MCF 10A (cell line): ENCODE measurements at regions not wholly inside any gene's neighbourhood (a gene's known extent, or its start where the extent isn't known, plus 50 kb on each side); places are given as distances from the start of the nearest gene placed in this dataset.
A peak's percentile ranks its signal among the peaks of the same experiment; 100 is the strongest.

Experiments
- BruUV-seq: library from RNA; stranded (reverse); fragments of 400-500 nt; replicated peaks from 2 replicates; lab custom pipeline; 2021; lab: Mats Ljungman, UMichigan
- CTCF ChIA-PET: fragments of 300-600 bp; sonication (Branson Sonifier 250); formaldehyde crosslinking; extraction: SDS; loops from one replicate; lab custom pipeline; 2021; ENCODE audit warnings: antibody characterized with exemption, inconsistent platforms; lab: Yijun Ruan, JAX
- POLR2A ChIA-PET: fragments of 300-600, 350-650 bp; sonication (Branson Sonifier 250); formaldehyde crosslinking; extraction: SDS; loops from one replicate; lab custom pipeline; 2020; ENCODE audit warnings: antibody characterized with exemption, inconsistent platforms; lab: Yijun Ruan, JAX
- DNase-seq: peaks from one replicate; pipeline ENCODE4 v3.0.0-alpha.2; 2018; ENCODE audit not compliant: unreplicated experiment
- H3K27ac Mint-ChIP-seq: one replicate; pipeline ENCODE4 v1.8.0; 2022; ENCODE audit warnings: mild to moderate bottlenecking, low read depth, mixed read lengths; ENCODE audit not compliant: unreplicated experiment
- H3K27me3 Mint-ChIP-seq: one replicate; pipeline ENCODE4 v1.8.0; 2022; ENCODE audit warnings: mixed read lengths; ENCODE audit not compliant: insufficient read depth, unreplicated experiment
- H3K36me3 Mint-ChIP-seq: one replicate; pipeline ENCODE4 v1.8.0; 2022; ENCODE audit warnings: mild to moderate bottlenecking, moderate library complexity, mixed read lengths; ENCODE audit not compliant: insufficient read depth, unreplicated experiment
- H3K4me1 Mint-ChIP-seq: one replicate; pipeline ENCODE4 v1.8.0; 2022; ENCODE audit warnings: mixed read lengths; ENCODE audit not compliant: insufficient read depth, unreplicated experiment
- H3K4me3 Mint-ChIP-seq: one replicate; pipeline ENCODE4 v1.8.0; 2022; ENCODE audit warnings: mild to moderate bottlenecking, moderate library complexity, mixed read lengths; ENCODE audit not compliant: unreplicated experiment
- H3K9me3 Mint-ChIP-seq: one replicate; pipeline ENCODE4 v1.8.0; 2022; ENCODE audit warnings: mixed read lengths; ENCODE audit not compliant: unreplicated experiment
- CTCF ChIP-seq: fragments of 200-600 bp; IDR thresholded peaks from one replicate; pipeline ENCODE4 v1.8.0; 2022; ENCODE audit warnings: antibody characterized with exemption, mild to moderate bottlenecking; ENCODE audit not compliant: unreplicated experiment
- intact Hi-C: fragments of 100-400 bp; cut with micrococcal nuclease; formaldehyde crosslinking; loops from 2 replicates; pipeline ENCODE4 v1.14.1; 2022

- peak overlapping the region; percentile 63 for H3K27ac Mint-ChIP-seq
- ChIA-PET CTCF (interaction anchor here (0.6 to 1.8 kb wide), 17 partner anchors 10 to 460 kb away, joined by 3 to 8 read pairs (median 3); partner anchors contain the start of genes KLLN and PTEN), POLR2A (interaction anchor here (0.6 to 4.5 kb wide), 21 partner anchors 9 to 1013 kb away, joined by 3 to 64 read pairs (median 4); partner anchors contain the start of genes ATAD1, KLLN and PTEN)
- peaks cover 66% of the 10 kb centered on the region for H3K4me1 Mint-ChIP-seq
- no peaks in the 10 kb centered on the region for H3K36me3 Mint-ChIP-seq
- no peaks in the 10 kb centered on the region for H3K9me3 Mint-ChIP-seq
- TF ChIP-seq CTCF, result no peak
- H3K27me3 Mint-ChIP-seq, result no peaks in the 10 kb centered on the region
- BruUV-seq, result no TSS peak
- intact Hi-C loops, result no loop called here
- peak; percentile 80 for DNase-seq
- H3K4me3 Mint-ChIP-seq, result no peak overlapping the region
Observed at GRCh38 chr10:88091490-88092061, 228.2 kb downstream of the PTEN start.

- no peaks in the 10 kb centered on the region for H3K27me3 Mint-ChIP-seq
- H3K4me1 Mint-ChIP-seq, result peaks cover 62% of the 10 kb centered on the region
- no peaks in the 10 kb centered on the region for H3K36me3 Mint-ChIP-seq
- POLR2A ChIA-PET, result interaction anchor here (1.0 to 4.5 kb wide), 12 partner anchors 10 to 294 kb away, joined by 3 to 64 read pairs (median 5); partner anchors contain the start of genes ATAD1, KLLN and PTEN
- H3K9me3 Mint-ChIP-seq, result no peaks in the 10 kb centered on the region
- TF ChIP-seq CTCF, result no peak
- DNase-seq, result no peak
- BruUV-seq, result no TSS peak
- no peak overlapping the region for H3K4me3 Mint-ChIP-seq
- intact Hi-C loops, result no loop called here
- CTCF ChIA-PET, result interaction anchor here (0.7 to 1.8 kb wide), 7 partner anchors 36 to 333 kb away, joined by 3 to 8 read pairs (median 3); partner anchors contain the start of genes KLLN and PTEN
- H3K27ac Mint-ChIP-seq, result peak overlapping the region; percentile 8
Observed at GRCh38 chr10:88092265-88092664, 228.8 kb downstream of the PTEN start.

- H3K4me3 Mint-ChIP-seq, result no peak overlapping the region
- peaks cover 57% of the 10 kb centered on the region for H3K4me1 Mint-ChIP-seq
- no peaks in the 10 kb centered on the region for H3K27me3 Mint-ChIP-seq
- H3K9me3 Mint-ChIP-seq, result no peaks in the 10 kb centered on the region
- BruUV-seq, result no TSS peak
- ChIA-PET POLR2A (interaction anchor here (1.7 to 2.4 kb wide), 4 partner anchors 11 to 223 kb away, joined by 5 to 24 read pairs (median 14); no protein-coding TSS in a partner anchor), CTCF (interaction anchor here (1.2 kb wide), 1 partner anchor 297 kb away, joined by 3 read pairs; no protein-coding TSS in a partner anchor)
- H3K27ac Mint-ChIP-seq, result no peak overlapping the region
- DNase-seq, result no peak
- no peaks in the 10 kb centered on the region for H3K36me3 Mint-ChIP-seq
- intact Hi-C loops, result no loop called here
- TF ChIP-seq CTCF, result no peak
Observed at GRCh38 chr10:88092973-88093372, 229.5 kb downstream of the PTEN start.

- no peak for DNase-seq
- intact Hi-C loops, result no loop called here
- BruUV-seq, result no TSS peak
- Mint-ChIP-seq H3K27me3 (no peaks in the 10 kb centered on the region), H3K27ac (no peak overlapping the region), H3K9me3 (no peaks in the 10 kb centered on the region), H3K4me3 (no peak overlapping the region), H3K4me1 (peaks cover 40% of the 10 kb centered on the region), H3K36me3 (no peaks in the 10 kb centered on the region)
- no peak for TF ChIP-seq CTCF
- ChIA-PET CTCF (interaction anchor here (0.8 to 1.2 kb wide), 2 partner anchors 8 to 294 kb away, joined by 3 to 4 read pairs; no protein-coding TSS in a partner anchor), POLR2A (interaction anchor here (1.0 to 4.6 kb wide), 12 partner anchors 12 to 460 kb away, joined by 3 to 29 read pairs (median 4); partner anchors contain the start of genes ATAD1, KLLN and PTEN)
Observed at GRCh38 chr10:88094795-88095194, 231.4 kb downstream of the PTEN start.
